Neuron (in vitro differentiated cells): ENCODE measurements at regions not wholly inside any gene's neighbourhood (a gene's known extent, or its start where the extent isn't known, plus 50 kb on each side); places are given as distances from the start of the nearest gene placed in this dataset.
"Not testable (repeated sequence)": the region's sequence is repeated elsewhere in the genome, so short reads cannot be mapped to it uniquely, and the experiment has no call there.

Experiments used
- H2AFZ ChIP-seq: one replicate; pipeline ENCODE4 v1.6.1; 2013; ENCODE audit warnings: low read depth, mild to moderate bottlenecking, inconsistent platforms, low read length, moderate library complexity
- H3K27me3 ChIP-seq: one replicate; pipeline ENCODE4 v1.6.1; 2013; ENCODE audit warnings: low read length; ENCODE audit not compliant: insufficient read depth
- H3K36me3 ChIP-seq: one replicate; pipeline ENCODE4 v1.6.1; 2013; ENCODE audit warnings: low read length; ENCODE audit not compliant: insufficient read depth
- H3K4me1 ChIP-seq: one replicate; pipeline ENCODE4 v1.6.1; 2013; ENCODE audit warnings: low read length; ENCODE audit not compliant: insufficient read depth
- H3K4me3 ChIP-seq: 2 replicates; pipeline ENCODE4 v1.5.1; 2013; ENCODE audit warnings: mild to moderate bottlenecking, low read length, moderate library complexity
- H3K9me3 ChIP-seq: one replicate; pipeline ENCODE4 v1.6.1; 2013; ENCODE audit warnings: low read length

DNA sequence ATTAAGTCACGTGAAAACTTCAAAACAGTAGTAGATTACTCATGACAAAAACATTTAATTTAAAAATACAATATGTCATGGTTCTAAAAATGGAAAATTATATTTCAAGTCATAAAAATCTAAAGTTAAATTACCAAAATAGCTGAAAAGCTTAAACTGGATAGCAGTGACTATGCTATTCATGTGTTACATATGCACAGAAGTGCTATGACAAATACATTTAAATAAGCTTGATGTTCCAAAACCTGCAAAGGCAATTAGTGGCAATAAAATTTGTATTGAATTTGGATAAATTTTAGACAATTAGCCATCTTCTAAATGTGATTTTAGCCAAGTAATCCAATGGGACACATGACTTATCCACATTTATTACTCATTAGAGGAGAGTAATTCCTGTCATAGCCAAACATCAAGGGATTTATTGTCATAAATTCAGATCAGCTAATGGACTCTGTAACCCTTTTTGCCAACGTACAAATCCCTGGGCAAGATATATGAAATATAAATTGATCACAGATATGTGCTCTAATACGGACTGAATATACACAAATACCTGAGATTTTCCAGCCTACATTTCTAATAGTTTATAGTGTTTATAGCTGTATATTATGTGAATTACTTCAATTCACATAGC lies 419.4 kb downstream of the ISL1 start:
- Histone ChIP-seq H2AFZ (no peak overlapping the region), H3K4me1 (no peaks in the 10 kb centered on the region), H3K9me3 (no peaks in the 10 kb centered on the region), H3K36me3 (no peaks in the 10 kb centered on the region), H3K27me3 (no peaks in the 10 kb centered on the region), H3K4me3 (no peak overlapping the region)

GRCh38 chr5:51806677-51807076 lies 423.4 kb downstream of the ISL1 start:
- H3K9me3 ChIP-seq: no peaks in the 10 kb centered on the region
- no peak overlapping the region for H3K4me3 ChIP-seq
- H3K27me3 ChIP-seq: no peaks in the 10 kb centered on the region
- H3K36me3 ChIP-seq: no peaks in the 10 kb centered on the region
- H3K4me1 ChIP-seq: no peaks in the 10 kb centered on the region
- H2AFZ ChIP-seq: no peak overlapping the region

DNA sequence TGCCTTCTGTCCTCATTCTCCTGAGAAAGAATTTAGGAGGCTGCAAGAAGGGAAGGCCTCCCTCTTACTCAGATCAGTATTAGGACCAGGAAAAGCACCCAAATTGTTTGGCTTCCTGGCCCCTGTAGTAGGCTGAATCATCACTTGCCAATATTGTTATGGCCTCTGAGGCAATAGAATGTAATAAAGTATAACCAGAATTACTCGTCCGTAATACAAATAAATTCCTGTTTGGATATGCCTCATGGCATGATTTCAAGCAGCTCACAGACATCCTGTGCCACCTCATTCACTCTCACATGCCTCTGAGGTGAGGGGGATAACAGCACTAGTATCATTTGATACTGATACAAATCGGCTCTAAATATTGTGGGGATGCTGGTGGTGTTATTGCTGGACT lies 427.3 kb downstream of the ISL1 start:
- H2AFZ ChIP-seq: no peak overlapping the region
- no peak overlapping the region for H3K4me3 ChIP-seq
- H3K9me3 ChIP-seq: no peaks in the 10 kb centered on the region
- no peaks in the 10 kb centered on the region for H3K27me3 ChIP-seq
- no peaks in the 10 kb centered on the region for H3K36me3 ChIP-seq
- H3K4me1 ChIP-seq: no peaks in the 10 kb centered on the region

GRCh38 chr5:51811883-51812471 lies 428.7 kb downstream of the ISL1 start:
- H3K36me3 ChIP-seq: no peaks in the 10 kb centered on the region
- H3K27me3 ChIP-seq: no peaks in the 10 kb centered on the region
- no peaks in the 10 kb centered on the region for H3K4me1 ChIP-seq
- no peak overlapping the region for H3K4me3 ChIP-seq
- no peaks in the 10 kb centered on the region for H3K9me3 ChIP-seq
- H2AFZ ChIP-seq: no peak overlapping the region

DNA sequence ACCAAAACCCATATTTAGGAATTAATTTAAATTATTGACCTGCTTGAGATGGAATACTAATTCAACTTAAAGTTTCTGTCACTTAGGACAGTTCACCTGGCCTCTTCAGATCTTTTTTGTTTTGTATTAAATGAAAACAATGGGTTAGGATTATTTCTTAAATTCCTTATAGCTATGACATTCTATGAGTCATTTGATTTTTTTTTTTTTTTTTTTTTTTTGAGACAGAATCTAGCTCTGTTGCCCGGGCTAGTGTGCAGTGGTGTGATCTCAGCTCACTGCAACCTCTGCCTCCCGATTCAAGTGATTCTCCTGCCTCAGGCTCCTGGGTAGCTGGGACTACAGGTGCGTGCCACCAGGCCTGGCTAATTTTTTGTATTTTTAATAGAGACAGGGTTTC lies 431.6 kb downstream of the ISL1 start:
- H3K4me3 ChIP-seq, H3K9me3 ChIP-seq, H3K36me3 ChIP-seq, H3K4me1 ChIP-seq, H2AFZ ChIP-seq, H3K27me3 ChIP-seq: not testable (repeated sequence)

GRCh38 chr5:51816427-51816826 lies 433.2 kb downstream of the ISL1 start:
- Histone ChIP-seq H3K36me3 (no peaks in the 10 kb centered on the region), H3K4me1 (no peaks in the 10 kb centered on the region), H3K9me3 (no peaks in the 10 kb centered on the region), H2AFZ (no peak overlapping the region), H3K4me3 (no peak overlapping the region), H3K27me3 (no peaks in the 10 kb centered on the region)

DNA sequence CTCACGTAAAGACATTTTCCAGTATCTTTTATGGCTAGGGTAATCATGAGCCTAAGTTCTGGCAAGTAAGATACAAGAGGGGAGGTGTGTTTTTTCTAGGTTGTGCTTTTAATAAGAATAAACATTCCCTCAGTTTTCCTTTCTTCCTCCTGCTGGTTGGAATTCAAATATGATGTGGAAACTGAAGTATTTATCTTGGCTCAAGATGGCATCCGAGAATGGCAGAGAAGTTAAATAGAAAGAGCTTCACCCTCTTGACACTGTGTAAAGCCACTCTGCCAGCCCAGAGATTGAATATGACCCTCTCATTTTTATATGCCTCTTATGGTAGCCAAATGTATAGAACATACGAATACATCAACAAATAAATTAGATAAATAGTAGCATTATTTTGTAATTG lies 438.4 kb downstream of the ISL1 start:
- no peaks in the 10 kb centered on the region for H3K36me3 ChIP-seq
- no peak overlapping the region for H2AFZ ChIP-seq
- no peaks in the 10 kb centered on the region for H3K4me1 ChIP-seq
- H3K9me3 ChIP-seq: no peaks in the 10 kb centered on the region
- no peak overlapping the region for H3K4me3 ChIP-seq
- peaks cover 5% of the 10 kb centered on the region for H3K27me3 ChIP-seq

DNA sequence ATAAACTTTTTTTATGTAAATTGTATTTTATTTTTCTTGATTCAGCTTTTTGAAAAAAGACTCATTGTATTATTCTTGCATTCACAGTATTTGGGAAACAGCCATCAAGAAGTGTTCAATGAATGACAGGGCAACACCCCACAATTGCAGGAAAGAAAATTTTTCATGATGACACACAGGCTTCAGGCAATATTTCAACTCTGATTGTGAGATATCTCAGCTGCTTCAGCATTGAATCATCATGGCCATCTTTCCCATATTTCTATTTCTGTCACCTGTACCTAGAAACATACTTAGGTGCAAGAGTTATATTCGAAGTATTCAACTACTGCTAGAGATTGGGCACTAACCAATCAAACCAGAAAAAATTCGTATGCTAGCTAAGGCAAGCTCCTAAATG lies 446.0 kb downstream of the ISL1 start:
- Histone ChIP-seq H3K9me3 (no peaks in the 10 kb centered on the region), H3K4me1 (no peaks in the 10 kb centered on the region), H3K27me3 (peaks cover 5% of the 10 kb centered on the region), H3K4me3 (no peak overlapping the region), H3K36me3 (no peaks in the 10 kb centered on the region), H2AFZ (no peak overlapping the region)

- no peak overlapping the region for H3K4me3 ChIP-seq
- H3K9me3 ChIP-seq: no peaks in the 10 kb centered on the region
- peaks cover 3% of the 10 kb centered on the region for H3K27me3 ChIP-seq
- H3K4me1 ChIP-seq: no peaks in the 10 kb centered on the region
- no peaks in the 10 kb centered on the region for H3K36me3 ChIP-seq
- H2AFZ ChIP-seq: no peak overlapping the region
Measured at GRCh38 chr5:51829691-51830090, 446.4 kb downstream of the ISL1 start.

- H2AFZ ChIP-seq: no peak overlapping the region
- no peak overlapping the region for H3K4me3 ChIP-seq
- no peaks in the 10 kb centered on the region for H3K9me3 ChIP-seq
- no peaks in the 10 kb centered on the region for H3K4me1 ChIP-seq
- H3K27me3 ChIP-seq: no peaks in the 10 kb centered on the region
- no peaks in the 10 kb centered on the region for H3K36me3 ChIP-seq
Measured at GRCh38 chr5:51832934-51833470, 449.8 kb downstream of the ISL1 start.

DNA sequence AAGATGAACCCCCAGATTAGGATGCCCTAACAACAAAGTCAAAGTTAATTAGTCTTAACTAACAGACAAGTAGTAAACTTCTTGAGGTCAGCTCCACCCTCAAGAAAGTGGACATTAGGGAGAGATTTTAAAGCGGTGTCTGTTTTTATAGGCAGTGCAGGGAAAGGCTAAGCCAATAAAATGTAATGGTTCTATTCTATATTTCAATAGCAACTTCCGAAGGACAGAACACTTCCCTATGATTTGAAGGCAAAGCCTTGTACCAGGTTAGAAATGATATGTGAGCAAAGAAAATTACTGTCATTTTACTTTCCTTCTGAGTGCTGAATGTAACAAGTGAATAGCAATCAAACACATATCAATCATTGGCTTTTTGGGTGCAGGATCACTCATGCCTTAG lies 455.2 kb downstream of the ISL1 start:
- Histone ChIP-seq H3K36me3 (no peaks in the 10 kb centered on the region), H3K9me3 (no peaks in the 10 kb centered on the region), H2AFZ (no peak overlapping the region), H3K4me1 (no peaks in the 10 kb centered on the region), H3K27me3 (no peaks in the 10 kb centered on the region), H3K4me3 (no peak overlapping the region)

DNA sequence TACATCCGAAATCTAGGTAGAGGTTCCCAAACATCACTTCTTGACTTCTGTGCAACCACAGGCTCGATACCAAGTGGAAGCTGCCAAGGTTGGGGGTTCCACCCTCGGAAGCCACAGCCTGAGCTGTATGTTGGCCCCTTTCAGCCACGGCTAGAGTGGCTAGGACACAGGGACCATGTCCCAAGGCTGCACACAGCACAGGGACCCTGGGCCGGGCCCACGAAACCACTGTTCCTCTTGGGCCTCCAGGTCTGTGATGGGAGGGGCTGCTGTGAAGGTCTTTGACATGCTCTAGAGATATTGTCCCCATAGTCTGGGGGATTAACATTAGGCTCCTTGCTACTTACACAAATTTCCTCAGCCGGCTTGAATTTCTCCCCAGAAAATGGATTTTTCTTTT lies 460.6 kb downstream of the ISL1 start:
- H3K4me3 ChIP-seq: no peak overlapping the region
- H3K36me3 ChIP-seq: no peaks in the 10 kb centered on the region
- no peaks in the 10 kb centered on the region for H3K4me1 ChIP-seq
- H3K27me3 ChIP-seq: no peaks in the 10 kb centered on the region
- no peak overlapping the region for H2AFZ ChIP-seq
- H3K9me3 ChIP-seq: no peaks in the 10 kb centered on the region

DNA sequence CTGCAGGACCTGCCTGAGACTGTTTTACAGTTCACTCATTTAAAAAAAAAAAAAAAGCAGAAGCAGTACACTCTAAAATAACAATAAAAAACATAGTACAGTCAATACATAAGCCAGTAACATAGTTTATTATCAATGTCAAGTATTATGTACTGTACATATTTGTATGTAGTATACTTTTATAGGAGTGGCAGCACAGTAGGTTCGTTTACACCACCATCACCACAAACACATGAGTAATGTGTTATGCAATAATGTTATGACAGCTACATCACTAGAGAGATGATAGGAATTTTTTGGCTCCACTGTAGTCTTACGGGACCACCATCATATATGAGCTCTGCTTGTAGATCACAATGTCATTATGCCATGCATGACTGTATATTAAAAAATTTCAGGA lies 462.8 kb downstream of the ISL1 start:
- H3K9me3 ChIP-seq: no peaks in the 10 kb centered on the region
- no peaks in the 10 kb centered on the region for H3K36me3 ChIP-seq
- H2AFZ ChIP-seq: no peak overlapping the region
- H3K4me1 ChIP-seq: no peaks in the 10 kb centered on the region
- H3K4me3 ChIP-seq: no peak overlapping the region
- H3K27me3 ChIP-seq: no peaks in the 10 kb centered on the region

DNA sequence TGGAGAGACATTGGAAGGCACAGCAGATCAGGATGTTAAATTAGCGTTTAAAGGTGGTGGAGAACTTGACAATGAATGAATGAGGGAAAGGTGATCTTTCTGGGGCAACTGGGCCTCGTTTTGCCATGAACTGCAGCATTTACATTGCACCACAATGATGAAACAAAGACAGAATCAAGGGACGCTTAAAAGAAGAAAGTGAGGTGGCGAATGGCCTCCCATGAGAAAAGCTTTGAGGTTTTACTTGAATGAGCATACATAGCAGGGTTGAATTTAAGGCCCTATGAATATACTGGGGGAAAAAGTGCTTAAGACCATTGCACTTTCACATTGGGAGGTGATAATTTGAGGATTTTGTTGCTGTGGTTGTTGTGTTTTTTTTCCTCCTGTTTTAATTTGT lies 476.4 kb downstream of the ISL1 start:
- H3K36me3 ChIP-seq: no peaks in the 10 kb centered on the region
- H3K4me1 ChIP-seq: no peaks in the 10 kb centered on the region
- no peaks in the 10 kb centered on the region for H3K9me3 ChIP-seq
- no peak overlapping the region for H2AFZ ChIP-seq
- no peaks in the 10 kb centered on the region for H3K27me3 ChIP-seq
- no peak overlapping the region for H3K4me3 ChIP-seq
